ENCODE measurements at regions not wholly inside any gene's neighbourhood (a gene's known extent, or its start where the extent isn't known, plus 50 kb on each side); places are given as distances from the start of the nearest gene placed in this dataset.
A peak's percentile ranks its signal among the peaks of the same experiment; 100 is the strongest.

- Histone ChIP-seq H3K9me3 (no peaks in the 10 kb centered on the region), H3K4me1 (no peaks in the 10 kb centered on the region), H3K27me3 (no peaks in the 10 kb centered on the region), H3K4me3 (no peak overlapping the region), H3K36me3 (no peaks in the 10 kb centered on the region), H3K27ac (no peak overlapping the region)
- DNase-seq, result no peak
- intact Hi-C loops (cut with DNase I; ENCODE audit: low total_unique reads), result no loop called here
- TF ChIP-seq POLR2A (IDR thresholded peaks at IDR 0.05), result no peak
- no peak for TF ChIP-seq CTCF (IDR thresholded peaks at IDR 0.05)
Observed at GRCh38 chr9:13590996-13591395, 311.5 kb upstream of the MPDZ start.

- no peak for DNase-seq
- TF ChIP-seq CTCF (IDR thresholded peaks at IDR 0.05) (no peak), POLR2A (IDR thresholded peaks at IDR 0.05) (no peak)
- intact Hi-C loops (cut with DNase I; ENCODE audit: low total_unique reads), result no loop called here
- no peaks in the 10 kb centered on the region for H3K27me3 ChIP-seq
- no peaks in the 10 kb centered on the region for H3K9me3 ChIP-seq
- H3K4me3 ChIP-seq, result no peak overlapping the region
- no peaks in the 10 kb centered on the region for H3K4me1 ChIP-seq
- H3K27ac ChIP-seq, result no peak overlapping the region
- no peaks in the 10 kb centered on the region for H3K36me3 ChIP-seq
Observed at GRCh38 chr9:13589034-13589737, 309.7 kb upstream of the MPDZ start.

- intact Hi-C loops (cut with DNase I; ENCODE audit: low total_unique reads), result no loop called here
- no peak for TF ChIP-seq CTCF (IDR thresholded peaks at IDR 0.05)
Observed at GRCh38 chr9:13588151-13589033, 308.9 kb upstream of the MPDZ start.

GRCh38 chr9:13587571-13587970 is 308.1 kb upstream of the MPDZ start:
- intact Hi-C loops (cut with DNase I; ENCODE audit: low total_unique reads), result no loop called here
- no peaks in the 10 kb centered on the region for H3K9me3 ChIP-seq
- H3K4me1 ChIP-seq, result no peaks in the 10 kb centered on the region
- TF ChIP-seq CTCF (IDR thresholded peaks at IDR 0.05) (no peak), POLR2A (IDR thresholded peaks at IDR 0.05) (no peak)
- no peak for DNase-seq
- no peaks in the 10 kb centered on the region for H3K36me3 ChIP-seq
- H3K27ac ChIP-seq, result no peak overlapping the region
- no peak overlapping the region for H3K4me3 ChIP-seq
- no peaks in the 10 kb centered on the region for H3K27me3 ChIP-seq

More at GRCh38 chr9:13588151-13589033, 308.9 kb upstream of the MPDZ start:
- Histone ChIP-seq H3K4me3 (no peak overlapping the region), H3K9me3 (no peaks in the 10 kb centered on the region), H3K27ac (peak overlapping the region in 1 of 2 donors; percentile 28), H3K27me3 (no peaks in the 10 kb centered on the region), H3K4me1 (no peaks in the 10 kb centered on the region), H3K36me3 (no peaks in the 10 kb centered on the region)
- no peak for DNase-seq

Data from uterus (tissue), 3 donors.